ENCODE measurements at regions not wholly inside any gene's neighbourhood (a gene's known extent, or its start where the extent isn't known, plus 50 kb on each side); places are given as distances from the start of the nearest gene placed in this dataset.

- Histone ChIP-seq H3K9ac (ENCODE audit: low read length) (no peak overlapping the region), H3K36me3 (ENCODE audit: insufficient read depth, low read length) (no peaks in the 10 kb centered on the region)
Measured at GRCh38 chr4:30005995-30006394, 714.2 kb upstream of the PCDH7 start.

GRCh38 chr4:30024526-30024925, 695.6 kb upstream of the PCDH7 start:
- H3K4me2 ChIP-seq (ENCODE audit: low read length): no peak overlapping the region
- H2AFZ ChIP-seq (ENCODE audit: low read depth, low read length): no peak overlapping the region
- no peaks in the 10 kb centered on the region for H4K20me1 ChIP-seq (ENCODE audit: insufficient read depth)
- TF ChIP-seq EZH2 (IDR thresholded peaks at IDR 0.05; ENCODE audit: borderline replicate concordance, insufficient read depth, low read length, poor library complexity, severe bottlenecking) (no peak), MXI1 (conservative IDR thresholded peaks at IDR 0.05; ENCODE audit: poor library complexity, severe bottlenecking) (no peak), REST (IDR thresholded peaks at IDR 0.05; ENCODE audit: borderline replicate concordance) (no peak), SMC3 (conservative IDR thresholded peaks at IDR 0.05; ENCODE audit: poor library complexity) (no peak), CTCF (IDR thresholded peaks at IDR 0.05; ENCODE audit: poor library complexity, severe bottlenecking) (no peak)
- no peaks in the 10 kb centered on the region for H3F3A ChIP-seq (ENCODE audit: insufficient read depth, low read length, poor library complexity, severe bottlenecking)
- H3K9ac ChIP-seq (ENCODE audit: low read length): no peak overlapping the region
- no peak overlapping the region for H3K27ac ChIP-seq (ENCODE audit: low read length)
- no peaks in the 10 kb centered on the region for H3K9me3 ChIP-seq (ENCODE audit: low read length)
- H3K36me3 ChIP-seq (ENCODE audit: insufficient read depth, low read length): no peaks in the 10 kb centered on the region
- H3K27me3 ChIP-seq (ENCODE audit: insufficient read depth, low read depth, low read length): no peaks in the 10 kb centered on the region
- no peaks in the 10 kb centered on the region for H3K79me2 ChIP-seq (replicated peaks; ENCODE audit: insufficient read depth, low read length)
- H3K4me3 ChIP-seq (ENCODE audit: low read length): no peak overlapping the region
- no peaks in the 10 kb centered on the region for H3K9me2 ChIP-seq (ENCODE audit: insufficient read depth, low read length)

More at GRCh38 chr4:30005995-30006394, 714.2 kb upstream of the PCDH7 start:
- Histone ChIP-seq H3K9me2 (ENCODE audit: insufficient read depth, low read length) (no peaks in the 10 kb centered on the region), H3K4me3 (ENCODE audit: low read length) (no peak overlapping the region), H3K27me3 (ENCODE audit: insufficient read depth, low read depth, low read length) (no peaks in the 10 kb centered on the region), H4K20me1 (ENCODE audit: insufficient read depth) (no peaks in the 10 kb centered on the region), H3K4me2 (ENCODE audit: low read length) (no peak overlapping the region), H3F3A (ENCODE audit: insufficient read depth, low read length, poor library complexity, severe bottlenecking) (no peaks in the 10 kb centered on the region), H3K79me2 (replicated peaks; ENCODE audit: insufficient read depth, low read length) (no peaks in the 10 kb centered on the region), H2AFZ (ENCODE audit: low read depth, low read length) (no peak overlapping the region), H3K27ac (ENCODE audit: low read length) (no peak overlapping the region), H3K9me3 (ENCODE audit: low read length) (no peaks in the 10 kb centered on the region)
- TF ChIP-seq SMC3 (conservative IDR thresholded peaks at IDR 0.05; ENCODE audit: poor library complexity): no peak
- no peak for TF ChIP-seq RAD21 (conservative IDR thresholded peaks at IDR 0.05)
- no peak for TF ChIP-seq EZH2 (IDR thresholded peaks at IDR 0.05; ENCODE audit: borderline replicate concordance, insufficient read depth, low read length, poor library complexity, severe bottlenecking)
- no peak for TF ChIP-seq POLR2AphosphoS5 (IDR thresholded peaks at IDR 0.05)
- no peak for TF ChIP-seq MXI1 (conservative IDR thresholded peaks at IDR 0.05; ENCODE audit: poor library complexity, severe bottlenecking)
- no peak for TF ChIP-seq EP300 (conservative IDR thresholded peaks at IDR 0.05; ENCODE audit: poor library complexity, severe bottlenecking)
- no peak for TF ChIP-seq CTCF (IDR thresholded peaks at IDR 0.05; ENCODE audit: poor library complexity, severe bottlenecking)
- no peak for TF ChIP-seq TAF1 (IDR thresholded peaks at IDR 0.05; ENCODE audit: low read depth)
- no peak for TF ChIP-seq REST (IDR thresholded peaks at IDR 0.05; ENCODE audit: borderline replicate concordance)

All from neural cell (in vitro differentiated cells).